Type B pancreatic cell (in vitro differentiated cells): ENCODE measurements at regions not wholly inside any gene's neighbourhood (a gene's known extent, or its start where the extent isn't known, plus 50 kb on each side); places are given as distances from the start of the nearest gene placed in this dataset.

Experiments
- DNase-seq: peaks from one replicate; pipeline ENCODE4 v3.0.0; 2021; ENCODE audit warnings: mixed read lengths; ENCODE audit not compliant: unreplicated experiment; ENCODE audit errors: extremely low spot score
- H3K27ac Mint-ChIP-seq: 2 replicates; pipeline ENCODE4 v1.8.0; 2021; ENCODE audit warnings: mild to moderate bottlenecking, mixed read lengths
- H3K27me3 Mint-ChIP-seq: 2 replicates; pipeline ENCODE4 v1.8.0; 2021; ENCODE audit warnings: mixed read lengths
- H3K36me3 Mint-ChIP-seq: 2 replicates; pipeline ENCODE4 v1.8.0; 2021; ENCODE audit warnings: mixed read lengths
- H3K4me1 Mint-ChIP-seq: one replicate; pipeline ENCODE4 v1.8.0; 2021; ENCODE audit warnings: mixed read lengths; ENCODE audit not compliant: unreplicated experiment
- H3K4me3 Mint-ChIP-seq: 2 replicates; pipeline ENCODE4 v1.8.0; 2021; ENCODE audit warnings: mild to moderate bottlenecking, mixed read lengths
- H3K9me3 Mint-ChIP-seq: 2 replicates; pipeline ENCODE4 v1.8.0; 2021; ENCODE audit warnings: mixed read lengths
- CTCF ChIP-seq: fragments of 200-600 bp; sonication (generic); conservative IDR thresholded peaks from 2 replicates; pipeline ENCODE4 v1.5.0; 2021; ENCODE audit warnings: antibody characterized with exemption, mild to moderate bottlenecking

DNA sequence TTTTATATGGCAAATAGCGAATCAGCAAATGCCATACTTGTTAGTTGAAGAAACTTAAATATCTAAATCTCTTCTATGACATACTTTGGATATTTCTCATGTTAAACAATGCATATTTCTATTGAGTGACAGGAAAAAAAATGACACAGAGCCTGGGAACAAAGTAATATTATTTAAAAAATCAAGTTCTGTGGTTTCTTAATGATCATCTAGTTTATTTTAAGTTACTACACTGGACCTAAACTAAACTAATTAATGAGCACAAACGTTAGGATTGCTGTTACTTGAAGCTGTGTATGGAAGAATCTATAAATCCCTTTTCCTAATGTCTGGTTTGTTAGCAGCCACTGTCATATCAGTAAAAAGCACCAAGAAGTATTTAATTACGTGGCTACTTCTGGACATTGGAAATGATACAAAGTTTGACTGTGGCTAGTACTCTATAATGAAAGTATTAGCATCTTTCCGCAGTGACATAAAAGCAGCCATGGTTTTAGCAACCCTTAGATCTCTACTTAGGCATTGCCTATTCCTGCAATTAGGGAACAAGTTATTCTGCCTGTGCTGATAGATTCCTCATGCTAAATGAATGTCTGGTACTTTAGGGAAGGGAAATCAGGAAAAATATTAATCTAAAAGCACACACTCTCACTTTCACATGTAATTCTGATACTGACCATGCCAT is 981.7 kb upstream of the B3GALT2 start:
- Mint-ChIP-seq H3K27me3 (no peaks in the 10 kb centered on the region), H3K4me1 (no peaks in the 10 kb centered on the region), H3K27ac (no peak overlapping the region), H3K9me3 (no peaks in the 10 kb centered on the region), H3K36me3 (no peaks in the 10 kb centered on the region), H3K4me3 (no peak overlapping the region)
- TF ChIP-seq CTCF, result no peak
- no peak for DNase-seq

GRCh38 chr1:194164755-194165154 is 978.3 kb upstream of the B3GALT2 start:
- no peaks in the 10 kb centered on the region for H3K4me1 Mint-ChIP-seq
- DNase-seq, result no peak
- no peak overlapping the region for H3K27ac Mint-ChIP-seq
- TF ChIP-seq CTCF, result no peak
- no peak overlapping the region for H3K4me3 Mint-ChIP-seq
- no peaks in the 10 kb centered on the region for H3K27me3 Mint-ChIP-seq
- no peaks in the 10 kb centered on the region for H3K36me3 Mint-ChIP-seq
- H3K9me3 Mint-ChIP-seq, result peaks cover 4% of the 10 kb centered on the region

DNA sequence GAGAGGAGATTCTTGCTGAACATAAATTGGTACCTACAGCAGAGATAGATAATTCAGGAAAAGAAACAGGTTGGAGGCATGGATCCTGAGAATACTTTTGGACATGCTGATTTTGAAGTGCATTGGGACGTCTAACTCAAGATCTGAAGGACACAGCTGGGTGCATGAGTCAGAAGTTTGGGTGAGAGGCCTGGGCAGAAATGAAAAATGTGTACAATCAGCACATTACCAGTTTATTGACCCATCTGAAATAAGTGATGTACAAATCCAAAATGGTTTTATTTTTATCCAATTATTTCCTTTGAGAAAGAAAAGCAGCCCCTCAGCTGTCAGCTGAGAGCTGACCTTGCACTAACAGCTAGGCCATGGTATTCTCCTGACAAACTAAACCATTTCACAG is 975.2 kb upstream of the B3GALT2 start:
- Mint-ChIP-seq H3K4me3 (no peak overlapping the region), H3K36me3 (no peaks in the 10 kb centered on the region), H3K27ac (no peak overlapping the region), H3K9me3 (peaks cover 5% of the 10 kb centered on the region), H3K4me1 (no peaks in the 10 kb centered on the region), H3K27me3 (no peaks in the 10 kb centered on the region)
- no peak for TF ChIP-seq CTCF
- DNase-seq, result no peak

- no peaks in the 10 kb centered on the region for H3K4me1 Mint-ChIP-seq
- no peak overlapping the region for H3K27ac Mint-ChIP-seq
- H3K4me3 Mint-ChIP-seq, result no peak overlapping the region
- peaks cover 5% of the 10 kb centered on the region for H3K9me3 Mint-ChIP-seq
- no peak for TF ChIP-seq CTCF
- no peaks in the 10 kb centered on the region for H3K27me3 Mint-ChIP-seq
- no peak for DNase-seq
- H3K36me3 Mint-ChIP-seq, result no peaks in the 10 kb centered on the region
These were observed 973.5 kb upstream of the B3GALT2 start for GRCh38 chr1:194159941-194160340.

DNA sequence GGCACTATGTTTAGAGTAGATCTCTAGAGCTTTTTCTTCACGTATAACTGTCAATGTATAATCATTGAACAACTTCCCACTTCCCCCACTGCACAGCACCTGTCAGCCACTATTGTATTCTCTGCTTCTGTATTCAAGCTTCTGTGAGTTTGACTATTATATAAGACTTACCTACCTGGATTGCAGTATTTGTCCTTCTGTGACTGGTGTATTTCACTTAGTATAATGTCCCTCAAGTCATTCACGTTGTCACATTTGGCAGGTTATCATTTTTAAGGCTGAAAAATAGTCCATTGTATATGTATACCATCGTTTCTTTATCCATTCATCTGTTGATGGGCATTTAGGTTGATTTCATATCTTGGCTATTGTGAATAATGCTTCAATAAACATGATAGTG is 969.5 kb upstream of the B3GALT2 start:
- DNase-seq, result no peak
- H3K27ac Mint-ChIP-seq, result no peak overlapping the region
- H3K4me3 Mint-ChIP-seq, result no peak overlapping the region
- no peaks in the 10 kb centered on the region for H3K4me1 Mint-ChIP-seq
- peaks cover 5% of the 10 kb centered on the region for H3K9me3 Mint-ChIP-seq
- no peaks in the 10 kb centered on the region for H3K36me3 Mint-ChIP-seq
- no peak for TF ChIP-seq CTCF
- H3K27me3 Mint-ChIP-seq, result no peaks in the 10 kb centered on the region

- H3K27me3 Mint-ChIP-seq, result no peaks in the 10 kb centered on the region
- no peaks in the 10 kb centered on the region for H3K9me3 Mint-ChIP-seq
- H3K27ac Mint-ChIP-seq, result no peak overlapping the region
- no peak for TF ChIP-seq CTCF
- H3K36me3 Mint-ChIP-seq, result no peaks in the 10 kb centered on the region
- H3K4me1 Mint-ChIP-seq, result no peaks in the 10 kb centered on the region
- DNase-seq, result no peak
- no peak overlapping the region for H3K4me3 Mint-ChIP-seq
These were observed 964.6 kb upstream of the B3GALT2 start for GRCh38 chr1:194151056-194151455.
